ENCODE measurements at regions not wholly inside any gene's neighbourhood (a gene's known extent, or its start where the extent isn't known, plus 50 kb on each side); places are given as distances from the start of the nearest gene placed in this dataset.

DNA sequence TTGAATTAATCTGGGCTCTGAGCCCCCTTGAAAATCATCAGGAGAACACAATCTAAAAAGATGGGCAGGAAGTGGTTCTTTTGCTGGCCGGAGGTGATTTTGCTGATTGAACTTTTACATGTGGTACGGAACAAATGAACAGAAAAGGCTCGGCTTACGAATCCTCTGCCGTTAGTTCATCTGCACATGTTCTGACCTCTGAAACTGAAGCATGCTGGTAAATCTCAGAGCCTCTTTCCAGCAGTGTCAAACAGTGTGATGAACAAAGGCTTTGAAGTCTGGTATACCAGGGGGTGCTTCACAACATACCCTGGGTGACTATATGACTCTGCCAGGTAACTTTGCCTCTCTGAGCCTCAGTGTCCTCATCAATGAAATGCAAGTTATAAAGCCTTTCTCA lies 194.2 kb upstream of the C1QTNF7 start:
- no peaks in the 10 kb centered on the region for H3K36me3 Mint-ChIP-seq (ENCODE audit: low read depth)
- TF ChIP-seq, protein P1, sequence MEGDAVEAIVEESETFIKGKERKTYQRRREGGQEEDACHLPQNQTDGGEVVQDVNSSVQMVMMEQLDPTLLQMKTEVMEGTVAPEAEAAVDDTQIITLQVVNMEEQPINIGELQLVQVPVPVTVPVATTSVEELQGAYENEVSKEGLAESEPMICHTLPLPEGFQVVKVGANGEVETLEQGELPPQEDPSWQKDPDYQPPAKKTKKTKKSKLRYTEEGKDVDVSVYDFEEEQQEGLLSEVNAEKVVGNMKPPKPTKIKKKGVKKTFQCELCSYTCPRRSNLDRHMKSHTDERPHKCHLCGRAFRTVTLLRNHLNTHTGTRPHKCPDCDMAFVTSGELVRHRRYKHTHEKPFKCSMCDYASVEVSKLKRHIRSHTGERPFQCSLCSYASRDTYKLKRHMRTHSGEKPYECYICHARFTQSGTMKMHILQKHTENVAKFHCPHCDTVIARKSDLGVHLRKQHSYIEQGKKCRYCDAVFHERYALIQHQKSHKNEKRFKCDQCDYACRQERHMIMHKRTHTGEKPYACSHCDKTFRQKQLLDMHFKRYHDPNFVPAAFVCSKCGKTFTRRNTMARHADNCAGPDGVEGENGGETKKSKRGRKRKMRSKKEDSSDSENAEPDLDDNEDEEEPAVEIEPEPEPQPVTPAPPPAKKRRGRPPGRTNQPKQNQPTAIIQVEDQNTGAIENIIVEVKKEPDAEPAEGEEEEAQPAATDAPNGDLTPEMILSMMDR (IDR thresholded peaks at IDR 0.05), result no peak
- H3K4me1 Mint-ChIP-seq, result peaks cover 16% of the 10 kb centered on the region
- H3K9me3 Mint-ChIP-seq, result no peaks in the 10 kb centered on the region
- peak overlapping the region; percentile 15 for H3K27ac Mint-ChIP-seq
- peaks cover 3% of the 10 kb centered on the region for H3K27me3 Mint-ChIP-seq (ENCODE audit: low read depth, poor library complexity)
- H3K4me3 Mint-ChIP-seq, result no peak overlapping the region
- DNase-seq, result no peak

DNA sequence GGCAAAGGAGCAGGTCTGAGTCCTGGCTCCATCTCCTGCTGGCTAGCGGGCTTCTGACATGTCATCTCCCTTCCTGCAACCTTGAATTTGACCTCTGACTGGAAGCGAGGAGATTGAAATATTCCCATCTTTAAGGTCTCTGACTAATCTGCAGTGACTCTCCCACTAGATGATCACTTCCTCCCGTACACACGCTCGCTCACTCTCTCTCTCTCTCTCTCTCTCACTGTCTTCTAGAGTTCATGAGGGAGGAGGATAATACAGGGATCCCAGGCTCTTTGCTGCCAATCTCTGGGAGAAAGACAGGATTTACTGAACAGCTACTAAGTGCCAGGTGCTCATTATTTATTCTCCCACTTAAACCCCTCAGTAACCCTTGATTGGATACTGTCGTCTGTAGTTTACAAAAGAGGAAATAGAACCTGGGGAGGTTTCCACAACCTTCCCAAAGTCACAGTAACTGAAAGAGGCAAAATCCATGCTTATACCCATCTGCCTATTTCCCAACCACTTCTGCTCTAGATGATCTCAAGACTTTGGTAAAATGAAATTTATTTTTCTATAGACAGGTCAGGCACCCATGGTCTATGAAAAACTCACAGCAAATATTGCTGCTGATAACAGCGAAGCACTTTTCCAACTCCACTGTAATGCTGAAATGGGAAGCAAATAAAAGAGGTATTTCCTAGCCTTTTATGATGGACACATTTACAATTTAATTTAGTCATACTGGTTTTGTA lies 193.5 kb upstream of the C1QTNF7 start:
- Mint-ChIP-seq H3K27ac (no peak overlapping the region), H3K9me3 (no peaks in the 10 kb centered on the region), H3K27me3 (ENCODE audit: low read depth, poor library complexity) (peaks cover 3% of the 10 kb centered on the region), H3K4me3 (no peak overlapping the region), H3K4me1 (peaks cover 16% of the 10 kb centered on the region), H3K36me3 (ENCODE audit: low read depth) (no peaks in the 10 kb centered on the region)
- TF ChIP-seq, protein P1 (IDR thresholded peaks at IDR 0.05), result no peak
- DNase-seq, result no peak

DNA sequence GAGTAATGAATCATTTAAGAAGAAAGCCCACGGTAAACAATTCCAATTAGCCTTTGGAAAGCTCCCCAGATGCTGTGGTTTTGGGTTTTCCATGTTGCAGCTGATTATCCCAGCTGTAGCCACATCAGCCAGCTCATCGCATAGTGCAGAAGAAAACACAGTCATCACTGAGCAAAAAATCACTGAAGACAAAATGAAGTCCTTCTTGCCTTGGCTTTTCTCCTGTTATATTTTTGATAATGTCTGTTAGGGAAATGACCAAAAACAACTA lies 193.0 kb upstream of the C1QTNF7 start:
- no peak overlapping the region for H3K4me3 Mint-ChIP-seq
- H3K27me3 Mint-ChIP-seq (ENCODE audit: low read depth, poor library complexity), result peaks cover 3% of the 10 kb centered on the region
- H3K9me3 Mint-ChIP-seq, result no peaks in the 10 kb centered on the region
- TF ChIP-seq, protein P1 (IDR thresholded peaks at IDR 0.05), result no peak
- no peak overlapping the region for H3K27ac Mint-ChIP-seq
- peaks cover 16% of the 10 kb centered on the region for H3K4me1 Mint-ChIP-seq
- no peak for DNase-seq
- H3K36me3 Mint-ChIP-seq (ENCODE audit: low read depth), result no peaks in the 10 kb centered on the region

DNA sequence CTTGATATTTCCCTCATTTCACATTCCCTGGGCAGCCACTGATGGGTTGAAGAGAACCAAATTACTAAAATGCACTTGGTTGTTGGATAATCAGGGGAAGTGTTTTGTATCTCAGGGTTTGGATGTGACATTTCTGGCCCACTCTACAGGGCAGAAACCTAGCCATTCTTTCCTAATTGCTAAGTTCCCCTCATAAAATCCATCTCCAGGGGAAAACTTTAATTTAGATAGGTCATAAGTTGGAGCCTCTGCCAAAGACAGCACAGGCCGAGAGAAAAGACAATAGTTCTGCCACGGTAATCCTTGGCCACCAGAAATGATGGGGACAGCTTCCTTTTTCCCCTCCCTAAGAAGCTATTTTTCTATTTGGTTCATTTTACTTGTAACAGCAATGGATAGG lies 192.7 kb upstream of the C1QTNF7 start:
- TF ChIP-seq, protein P1 (IDR thresholded peaks at IDR 0.05), result no peak
- Mint-ChIP-seq H3K36me3 (ENCODE audit: low read depth) (no peaks in the 10 kb centered on the region), H3K4me1 (peaks cover 16% of the 10 kb centered on the region)

DNA sequence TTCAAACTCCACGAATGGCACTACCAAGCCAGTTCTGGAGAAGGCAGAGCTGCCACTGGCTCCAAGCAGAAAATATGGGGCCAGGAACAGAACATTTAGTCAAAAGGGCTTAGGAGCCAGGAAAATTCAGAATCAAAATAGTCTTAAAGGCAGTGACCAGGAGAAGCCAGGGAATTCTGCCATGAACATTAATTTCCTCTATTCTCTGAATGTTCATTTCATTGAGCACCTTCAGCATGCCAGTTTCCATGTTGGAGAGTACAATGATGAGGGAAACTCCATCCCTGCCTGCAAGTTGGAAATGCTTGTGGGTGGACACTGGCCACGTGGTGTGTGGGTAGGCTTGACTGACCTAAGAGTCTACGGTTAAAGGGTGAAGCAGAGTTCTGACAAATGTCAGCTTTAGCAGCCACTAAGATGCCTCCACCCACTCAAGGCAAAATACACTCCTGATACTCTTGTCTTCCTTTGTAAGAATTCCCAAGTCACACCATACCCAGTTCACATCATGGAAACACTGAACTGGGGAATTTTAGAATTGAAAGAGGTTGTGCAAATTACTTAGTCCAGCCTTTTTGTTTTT lies 190.1 kb upstream of the C1QTNF7 start:
- no peak overlapping the region for H3K27ac Mint-ChIP-seq
- H3K9me3 Mint-ChIP-seq, result no peaks in the 10 kb centered on the region
- H3K36me3 Mint-ChIP-seq (ENCODE audit: low read depth), result no peaks in the 10 kb centered on the region
- TF ChIP-seq, protein P1 (IDR thresholded peaks at IDR 0.05), result no peak
- peaks cover 3% of the 10 kb centered on the region for H3K27me3 Mint-ChIP-seq (ENCODE audit: low read depth, poor library complexity)
- no peak overlapping the region for H3K4me3 Mint-ChIP-seq
- DNase-seq, result no peak
- peaks cover 14% of the 10 kb centered on the region for H3K4me1 Mint-ChIP-seq

More for the DNA sequence above, 192.7 kb upstream of the C1QTNF7 start:
- Mint-ChIP-seq H3K27me3 (ENCODE audit: low read depth, poor library complexity) (peaks cover 3% of the 10 kb centered on the region), H3K9me3 (no peaks in the 10 kb centered on the region), H3K4me3 (no peak overlapping the region), H3K27ac (no peak overlapping the region)
- no peak for DNase-seq

DNA sequence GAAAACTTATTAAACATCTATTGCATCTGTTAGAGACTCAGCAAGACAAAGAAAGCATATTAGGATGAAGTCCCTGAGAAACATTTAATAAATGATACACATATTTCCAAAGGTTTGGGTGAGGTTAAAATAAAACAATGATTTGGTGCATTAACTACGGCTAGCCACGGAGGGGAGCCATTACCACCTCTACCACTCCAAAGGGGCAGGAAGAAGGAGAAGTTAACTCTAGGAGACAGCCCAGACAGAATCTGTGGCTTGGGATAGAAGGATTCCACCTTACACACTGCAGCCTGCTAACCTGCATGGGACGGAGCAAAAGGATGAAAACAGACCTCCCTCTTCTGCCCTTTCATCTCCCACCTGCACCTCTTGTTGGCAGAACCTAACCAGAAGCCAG lies 189.1 kb upstream of the C1QTNF7 start:
- peaks cover 3% of the 10 kb centered on the region for H3K27me3 Mint-ChIP-seq (ENCODE audit: low read depth, poor library complexity)
- no peak overlapping the region for H3K4me3 Mint-ChIP-seq
- H3K9me3 Mint-ChIP-seq, result peaks cover 5% of the 10 kb centered on the region
- peak; percentile 39 for DNase-seq
- peaks cover 5% of the 10 kb centered on the region for H3K4me1 Mint-ChIP-seq
- H3K27ac Mint-ChIP-seq, result no peak overlapping the region
- no peaks in the 10 kb centered on the region for H3K36me3 Mint-ChIP-seq (ENCODE audit: low read depth)
- TF ChIP-seq, protein P1 (IDR thresholded peaks at IDR 0.05), result peak; percentile 70
